GM12872 (cell line): ENCODE measurements at regions not wholly inside any gene's neighbourhood (a gene's known extent, or its start where the extent isn't known, plus 50 kb on each side); places are given as distances from the start of the nearest gene placed in this dataset.

Experiments used
- CTCF ChIP-seq: IDR thresholded peaks from 3 replicates; pipeline ENCODE4 v1.5.1; 2011; ENCODE audit warnings: low read depth, mild to moderate bottlenecking, low read length, moderate library complexity; ENCODE audit not compliant: insufficient read depth

GRCh38 chr2:142665241-142665640 lies 212.2 kb upstream of the KYNU start:
- TF ChIP-seq CTCF, result no peak

DNA sequence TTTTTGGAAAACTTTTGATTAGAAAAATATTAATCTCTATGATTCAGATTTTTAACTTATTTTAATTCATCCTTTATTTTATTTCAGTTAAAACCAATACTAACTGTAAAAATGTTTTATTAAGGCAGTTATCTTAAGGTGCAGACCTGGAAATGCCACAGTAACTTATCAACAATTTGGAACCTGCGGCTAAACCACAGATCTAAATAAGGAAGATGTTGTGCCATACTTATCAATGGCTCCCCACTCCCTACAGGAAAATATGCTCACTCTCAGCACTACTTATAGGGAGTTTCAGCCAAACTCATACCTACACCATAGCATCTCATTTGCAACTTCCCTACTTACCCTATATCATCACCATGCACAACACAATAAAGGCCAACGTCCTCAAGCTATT lies 226.9 kb upstream of the KYNU start:
- no peak for TF ChIP-seq CTCF

- TF ChIP-seq CTCF, result no peak
Measured at GRCh38 chr2:142649581-142649980, 227.9 kb upstream of the KYNU start.

DNA sequence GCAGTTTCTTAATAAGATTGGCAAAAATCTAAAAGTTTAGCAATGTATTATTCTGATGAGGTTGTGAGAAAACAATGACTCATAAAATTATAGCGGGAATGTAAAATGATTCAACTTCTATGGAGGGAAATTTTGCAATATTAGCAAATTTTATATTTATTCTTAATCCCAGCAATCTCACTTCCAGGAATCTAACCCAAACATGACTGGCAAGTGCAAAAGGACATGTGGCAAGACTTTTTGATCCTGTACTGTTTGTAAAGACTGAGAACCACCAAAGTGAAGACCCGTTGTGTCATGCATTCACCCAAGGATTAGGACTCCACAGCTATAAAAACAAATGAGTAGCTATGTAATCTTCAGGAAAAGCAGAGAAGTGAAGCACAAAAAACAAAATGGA lies 234.8 kb upstream of the KYNU start:
- TF ChIP-seq CTCF, result no peak

DNA sequence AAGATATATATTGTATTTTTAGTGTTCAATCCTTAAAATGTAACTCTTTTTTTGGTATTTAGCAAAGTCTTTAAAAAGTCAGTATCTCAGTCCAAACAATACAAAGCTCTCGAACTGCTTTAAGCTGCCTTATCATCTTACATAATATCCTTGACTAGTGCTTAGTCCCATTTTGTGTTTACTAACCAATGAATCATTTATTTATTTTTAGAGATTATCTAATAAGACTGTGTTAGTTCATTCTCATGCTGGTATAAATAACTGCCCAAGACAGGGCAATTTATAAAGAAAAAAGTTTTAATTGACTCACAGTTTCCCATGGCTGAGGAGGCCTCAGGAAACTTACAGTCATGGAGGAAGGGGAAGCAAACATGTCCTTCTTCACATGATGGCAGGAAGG lies 248.3 kb upstream of the KYNU start:
- no peak for TF ChIP-seq CTCF

- TF ChIP-seq CTCF, result no peak
Measured at GRCh38 chr2:142621287-142621686, 256.2 kb upstream of the KYNU start.

- TF ChIP-seq CTCF, result no peak
Measured at GRCh38 chr2:142617461-142617860, 260.0 kb upstream of the KYNU start.

DNA sequence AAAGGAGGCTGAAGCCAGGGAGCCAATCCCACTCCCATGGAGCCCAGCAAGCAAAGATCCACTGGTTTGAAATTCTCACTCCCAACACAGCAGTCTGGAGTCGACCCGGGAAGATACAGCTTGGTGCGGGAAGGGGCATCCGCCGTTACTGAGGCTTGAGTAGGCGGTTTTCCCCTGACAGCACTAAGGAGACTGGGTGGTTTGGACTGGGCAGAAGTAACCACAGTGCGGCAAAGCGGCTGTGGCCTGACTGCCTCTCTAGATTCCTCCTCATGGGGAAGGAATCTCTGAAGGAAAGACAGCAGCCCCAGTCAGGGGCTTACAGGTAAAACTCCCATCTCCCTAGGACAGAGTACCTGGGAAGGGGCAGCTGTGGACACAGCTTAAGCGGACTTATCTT lies 261.6 kb upstream of the KYNU start:
- TF ChIP-seq CTCF, result no peak
